NCI-H1105 treated with DMSO at 0.1 percent for 48 hours (cell line): ENCODE measurements at regions not wholly inside any gene's neighbourhood (a gene's known extent, or its start where the extent isn't known, plus 50 kb on each side); places are given as distances from the start of the nearest gene placed in this dataset.
"Not testable (repeated sequence)": the region's sequence is repeated elsewhere in the genome, so short reads cannot be mapped to it uniquely, and the experiment has no call there.

Experiments used
- DNase-seq: peaks from one replicate; lab custom pipeline; 2025; lab: John Stamatoyannopoulos, UW

- DNase-seq, result no peak
Observed at GRCh38 chr6:80508885-80509630, 402.6 kb downstream of the BCKDHB start.

GRCh38 chr6:80504882-80505281 lies 398.4 kb downstream of the BCKDHB start:
- DNase-seq, result no peak

- no peak for DNase-seq
Observed at GRCh38 chr6:80503660-80504059, 397.2 kb downstream of the BCKDHB start.

- no peak for DNase-seq
Observed at GRCh38 chr6:80502871-80503270, 396.4 kb downstream of the BCKDHB start.

- DNase-seq, result no peak
Observed at GRCh38 chr6:80501636-80502035, 395.2 kb downstream of the BCKDHB start.

GRCh38 chr6:80497696-80498486 lies 391.4 kb downstream of the BCKDHB start:
- DNase-seq, result peak; percentile 25

- no peak for DNase-seq
Observed at GRCh38 chr6:80489911-80490635, 383.6 kb downstream of the BCKDHB start.

GRCh38 chr6:80488190-80488589 lies 381.7 kb downstream of the BCKDHB start:
- no peak for DNase-seq

- DNase-seq, result not testable (repeated sequence)
Observed at GRCh38 chr6:80485494-80485893, 379.0 kb downstream of the BCKDHB start.

- no peak for DNase-seq
Observed at GRCh38 chr6:80482056-80482455, 375.6 kb downstream of the BCKDHB start.

- no peak for DNase-seq
Observed at GRCh38 chr6:80480421-80481157, 374.1 kb downstream of the BCKDHB start.

GRCh38 chr6:80478030-80478429 lies 371.6 kb downstream of the BCKDHB start:
- DNase-seq, result no peak

GRCh38 chr6:80477591-80477990 lies 371.1 kb downstream of the BCKDHB start:
- DNase-seq, result no peak

GRCh38 chr6:80472271-80472670 lies 365.8 kb downstream of the BCKDHB start:
- no peak for DNase-seq

GRCh38 chr6:80469977-80470376 lies 363.5 kb downstream of the BCKDHB start:
- DNase-seq, result no peak

GRCh38 chr6:80468398-80468797 lies 361.9 kb downstream of the BCKDHB start:
- DNase-seq, result peak; percentile 67

GRCh38 chr6:80467408-80467807 lies 360.9 kb downstream of the BCKDHB start:
- DNase-seq, result no peak

GRCh38 chr6:80466981-80467380 lies 360.5 kb downstream of the BCKDHB start:
- no peak for DNase-seq

- DNase-seq, result no peak
Observed at GRCh38 chr6:80465513-80465912, 359.0 kb downstream of the BCKDHB start.

GRCh38 chr6:80464901-80465300 lies 358.4 kb downstream of the BCKDHB start:
- no peak for DNase-seq

- no peak for DNase-seq
Observed at GRCh38 chr6:80463197-80463596, 356.7 kb downstream of the BCKDHB start.

- DNase-seq, result no peak
Observed at GRCh38 chr6:80460257-80460865, 353.9 kb downstream of the BCKDHB start.
